GM06990 (cell line): ENCODE measurements at regions not wholly inside any gene's neighbourhood (a gene's known extent, or its start where the extent isn't known, plus 50 kb on each side); places are given as distances from the start of the nearest gene placed in this dataset.

Source experiments
- DNase-seq: peaks from one replicate; pipeline ENCODE4 v3.0.0-alpha.2; 2011; ENCODE audit not compliant: insufficient read length; ENCODE audit errors: extremely low read depth
- H3K27me3 ChIP-seq: replicated peaks from 2 replicates; pipeline ENCODE4 v1.6.0; 2011; ENCODE audit warnings: low read length; ENCODE audit not compliant: control insufficient read depth, insufficient read depth
- H3K36me3 ChIP-seq: 2 replicates; pipeline ENCODE4 v1.5.1; 2011; ENCODE audit warnings: low read length; ENCODE audit not compliant: control insufficient read depth, insufficient read depth
- H3K4me3 ChIP-seq: replicated peaks from 2 replicates; pipeline ENCODE4 v1.5.1; 2011; ENCODE audit warnings: low read depth, mild to moderate bottlenecking, control low read depth, low read length
- TF ChIP-seq, protein P1 (sequence below): IDR thresholded peaks from 2 replicates; pipeline ENCODE4 v1.5.1; 2011; ENCODE audit warnings: low read length, control low read depth, mild to moderate bottlenecking, inconsistent platforms; ENCODE audit not compliant: insufficient read depth, poor library complexity, severe bottlenecking

DNA sequence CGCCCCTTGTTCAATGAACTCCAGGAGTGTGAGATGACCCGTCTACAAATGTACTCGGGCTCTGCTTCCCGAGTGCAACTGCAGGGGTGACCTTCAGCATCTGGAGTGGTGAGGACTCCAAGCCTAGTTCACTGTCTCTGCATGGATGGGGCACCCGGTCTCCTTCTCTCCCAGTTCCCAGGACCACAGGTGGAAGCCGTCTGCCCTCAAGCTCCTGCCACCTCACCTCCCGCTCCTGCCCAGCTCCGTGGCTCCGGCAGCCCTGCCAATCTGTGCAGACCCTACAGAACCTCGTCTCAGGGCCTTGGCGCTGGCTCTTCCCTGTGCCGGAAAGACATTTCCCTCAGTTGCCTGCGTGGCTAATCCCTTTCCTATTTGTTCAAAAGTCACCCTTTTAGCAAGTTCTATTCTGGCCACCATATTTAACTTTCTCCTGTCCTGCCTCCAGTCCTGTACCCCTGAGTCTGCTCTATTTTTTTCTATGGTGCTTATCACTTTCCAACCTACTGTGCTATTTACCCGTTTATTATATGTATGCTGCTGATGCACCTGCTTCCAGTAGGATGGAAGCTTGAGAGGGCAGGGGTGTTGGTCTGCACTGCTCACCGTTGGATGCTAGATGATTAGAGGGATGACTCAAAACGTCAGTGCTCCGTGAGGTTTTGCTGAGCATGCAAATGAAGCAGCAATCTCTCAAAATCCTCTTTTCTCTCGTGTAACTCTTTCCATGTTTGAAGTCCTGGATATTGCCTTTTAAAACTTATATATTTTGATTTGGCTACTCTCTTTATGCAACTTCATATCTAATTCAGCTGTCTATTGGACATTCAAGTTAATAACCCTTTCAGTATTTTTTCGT, 641.4 kb downstream of the ACTR3B start:
- DNase-seq: no peak
- no peak overlapping the region for H3K4me3 ChIP-seq
- no peaks in the 10 kb centered on the region for H3K36me3 ChIP-seq
- TF ChIP-seq, protein P1, sequence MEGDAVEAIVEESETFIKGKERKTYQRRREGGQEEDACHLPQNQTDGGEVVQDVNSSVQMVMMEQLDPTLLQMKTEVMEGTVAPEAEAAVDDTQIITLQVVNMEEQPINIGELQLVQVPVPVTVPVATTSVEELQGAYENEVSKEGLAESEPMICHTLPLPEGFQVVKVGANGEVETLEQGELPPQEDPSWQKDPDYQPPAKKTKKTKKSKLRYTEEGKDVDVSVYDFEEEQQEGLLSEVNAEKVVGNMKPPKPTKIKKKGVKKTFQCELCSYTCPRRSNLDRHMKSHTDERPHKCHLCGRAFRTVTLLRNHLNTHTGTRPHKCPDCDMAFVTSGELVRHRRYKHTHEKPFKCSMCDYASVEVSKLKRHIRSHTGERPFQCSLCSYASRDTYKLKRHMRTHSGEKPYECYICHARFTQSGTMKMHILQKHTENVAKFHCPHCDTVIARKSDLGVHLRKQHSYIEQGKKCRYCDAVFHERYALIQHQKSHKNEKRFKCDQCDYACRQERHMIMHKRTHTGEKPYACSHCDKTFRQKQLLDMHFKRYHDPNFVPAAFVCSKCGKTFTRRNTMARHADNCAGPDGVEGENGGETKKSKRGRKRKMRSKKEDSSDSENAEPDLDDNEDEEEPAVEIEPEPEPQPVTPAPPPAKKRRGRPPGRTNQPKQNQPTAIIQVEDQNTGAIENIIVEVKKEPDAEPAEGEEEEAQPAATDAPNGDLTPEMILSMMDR: no peak
- H3K27me3 ChIP-seq: no peaks in the 10 kb centered on the region

DNA sequence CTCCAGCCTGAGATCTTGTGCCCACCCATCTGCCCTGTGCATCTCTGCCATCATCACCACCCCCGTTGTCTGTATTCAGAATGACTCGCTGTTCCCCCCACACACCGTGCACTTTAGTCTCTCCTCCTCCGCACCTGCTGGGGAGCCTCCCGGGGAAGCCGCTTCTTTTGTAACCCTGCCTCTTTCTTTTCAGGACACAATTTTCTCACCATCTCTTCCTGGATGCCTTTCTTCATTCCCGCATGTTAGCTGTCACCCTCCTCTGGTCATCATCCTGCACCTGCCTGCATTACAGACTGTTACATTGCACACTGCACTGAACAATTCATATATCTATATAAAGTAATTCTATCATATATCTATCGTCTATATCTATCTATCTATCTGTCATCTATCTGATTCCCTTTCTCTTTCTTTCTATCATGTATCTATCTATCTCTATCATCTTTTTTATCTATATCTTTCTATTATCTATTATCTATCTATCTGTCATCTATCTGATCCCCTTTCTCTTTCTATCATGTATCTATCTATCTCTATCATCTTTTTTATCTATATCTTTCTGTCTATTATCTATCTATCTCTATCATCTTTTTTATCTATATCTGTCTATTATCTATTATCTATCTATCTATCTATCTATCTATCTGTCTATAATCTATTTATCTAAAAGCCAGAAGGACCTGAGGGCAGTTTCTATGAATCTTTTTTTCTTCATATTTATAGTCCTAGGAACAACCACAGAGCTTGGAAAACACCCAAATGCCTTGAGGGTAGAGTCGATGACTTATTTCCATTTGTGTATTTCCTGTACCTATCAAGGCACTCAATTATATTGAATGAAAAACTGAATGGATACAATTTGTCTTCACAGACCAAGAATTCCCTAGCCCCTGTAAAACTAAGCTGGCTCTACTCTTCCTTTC, 642.5 kb downstream of the ACTR3B start:
- TF ChIP-seq, protein P1: no peak
- no peaks in the 10 kb centered on the region for H3K36me3 ChIP-seq
- H3K27me3 ChIP-seq: no peaks in the 10 kb centered on the region
- DNase-seq: no peak
- no peak overlapping the region for H3K4me3 ChIP-seq

DNA sequence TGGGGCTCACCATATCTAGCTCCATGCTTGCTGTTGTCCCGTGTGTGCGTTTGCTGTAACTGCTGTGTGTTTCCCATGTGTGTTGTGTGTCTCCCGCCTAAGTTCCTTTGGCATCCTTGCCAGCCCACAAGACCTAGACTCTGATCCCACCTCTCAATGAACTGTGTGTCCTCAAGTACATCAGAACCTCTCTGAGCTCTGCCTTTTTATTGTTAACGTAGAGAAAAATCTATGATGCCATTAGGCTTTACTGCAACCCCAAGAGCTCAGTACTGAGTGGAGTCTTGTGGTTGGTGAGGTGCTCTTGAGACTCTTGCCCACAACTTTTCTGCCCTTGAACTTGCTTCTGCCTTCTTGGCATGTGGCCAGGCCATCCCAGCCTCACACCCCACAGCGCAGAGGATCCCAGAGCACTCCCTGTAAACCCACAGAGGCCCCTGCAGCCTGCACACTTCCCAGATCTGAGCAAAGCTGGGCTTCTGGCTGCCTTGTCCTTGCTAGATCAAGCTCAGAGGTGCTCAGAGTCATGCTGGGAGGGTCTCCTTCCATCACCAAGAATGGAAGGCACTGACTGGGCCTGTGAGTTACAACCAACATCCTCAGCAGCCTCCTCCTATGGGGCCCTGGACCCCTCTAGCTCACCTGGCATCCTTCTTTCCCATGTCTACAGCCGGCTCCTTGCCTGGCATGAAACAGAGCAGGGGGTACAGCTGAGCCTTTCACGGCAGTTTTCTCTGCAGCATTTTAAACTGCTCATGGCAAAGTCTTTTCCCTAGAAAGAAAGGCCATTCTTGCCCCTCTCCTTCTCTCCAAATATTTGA, 643.4 kb downstream of the ACTR3B start:
- no peak overlapping the region for H3K4me3 ChIP-seq
- no peak for DNase-seq
- TF ChIP-seq, protein P1: no peak
- no peaks in the 10 kb centered on the region for H3K36me3 ChIP-seq
- H3K27me3 ChIP-seq: no peaks in the 10 kb centered on the region

DNA sequence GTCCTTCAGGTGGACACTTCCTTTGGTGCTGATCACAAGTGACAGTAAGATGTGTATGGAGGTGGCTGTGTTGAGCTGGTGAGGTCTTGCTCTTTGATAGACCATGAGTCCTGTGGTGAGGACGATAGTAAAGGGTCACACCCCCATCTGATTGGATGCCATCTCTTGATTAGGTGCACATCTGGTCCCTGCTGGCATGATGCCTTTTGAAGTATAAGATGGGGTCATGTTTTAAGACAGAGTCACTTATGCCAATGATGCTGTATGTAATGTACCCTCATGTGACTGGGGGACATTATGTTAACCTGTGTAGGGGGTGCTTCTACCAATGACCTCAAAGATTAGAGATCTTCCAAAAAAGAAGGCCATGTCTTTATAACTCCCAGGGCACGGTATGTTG, 644.6 kb downstream of the ACTR3B start:
- no peaks in the 10 kb centered on the region for H3K36me3 ChIP-seq
- TF ChIP-seq, protein P1: no peak
- DNase-seq: no peak

DNA sequence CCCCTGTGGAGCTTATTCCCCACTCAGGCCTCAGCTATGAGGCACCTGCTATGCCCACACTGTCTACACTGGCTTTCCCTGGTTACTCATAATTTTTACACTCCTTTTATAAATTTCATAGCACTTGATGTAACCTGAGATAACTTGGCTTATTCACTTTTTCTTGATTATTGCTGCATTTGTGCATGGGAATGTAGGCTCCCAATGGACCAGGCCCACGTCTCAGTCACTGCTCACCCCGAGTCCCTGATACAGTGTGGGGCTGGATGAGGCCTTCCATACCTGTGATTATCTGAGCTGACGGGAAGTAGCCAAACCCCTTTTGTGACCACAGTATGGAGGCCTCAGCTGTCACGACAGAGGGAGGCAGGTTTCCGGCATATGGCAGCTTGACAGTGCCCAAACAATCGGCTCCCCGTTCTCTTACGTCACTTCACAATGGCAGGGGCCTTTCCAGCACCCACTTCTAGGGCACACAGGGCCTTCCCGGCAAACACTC, 645.3 kb downstream of the ACTR3B start:
- Histone ChIP-seq H3K36me3 (no peaks in the 10 kb centered on the region), H3K4me3 (no peak overlapping the region), H3K27me3 (no peaks in the 10 kb centered on the region)
- TF ChIP-seq, protein P1: no peak
- DNase-seq: no peak

More for the DNA sequence above, 644.6 kb downstream of the ACTR3B start:
- no peak overlapping the region for H3K4me3 ChIP-seq
- no peaks in the 10 kb centered on the region for H3K27me3 ChIP-seq
